GM21825 (cell line): ENCODE measurements at regions not wholly inside any gene's neighbourhood (a gene's known extent, or its start where the extent isn't known, plus 50 kb on each side); places are given as distances from the start of the nearest gene placed in this dataset.

ENCODE experiments used
- ATAC-seq: cut with Tn5 transposase; IDR thresholded peaks from one replicate; pipeline ENCODE4 v1.9.1; 2021; ENCODE audit warnings: mild to moderate bottlenecking, moderate library complexity; ENCODE audit not compliant: unreplicated experiment

- ATAC-seq = no peak
These were observed 1098.0 kb upstream of the ZEB2 start for GRCh38 chr2:145617906-145618305.

GRCh38 chr2:145617420-145617819 is 1097.5 kb upstream of the ZEB2 start:
- ATAC-seq = no peak

GRCh38 chr2:145615626-145616025 is 1095.7 kb upstream of the ZEB2 start:
- no peak for ATAC-seq

GRCh38 chr2:145609951-145610350 is 1090.0 kb upstream of the ZEB2 start:
- ATAC-seq = no peak

GRCh38 chr2:145601361-145601925 is 1081.5 kb upstream of the ZEB2 start:
- no peak for ATAC-seq

- no peak for ATAC-seq
These were observed 1080.9 kb upstream of the ZEB2 start for GRCh38 chr2:145600811-145601210.

GRCh38 chr2:145599756-145600155 is 1079.8 kb upstream of the ZEB2 start:
- ATAC-seq = no peak

GRCh38 chr2:145598434-145598833 is 1078.5 kb upstream of the ZEB2 start:
- no peak for ATAC-seq

- ATAC-seq = no peak
These were observed 1077.9 kb upstream of the ZEB2 start for GRCh38 chr2:145597809-145598208.

GRCh38 chr2:145597006-145597405 is 1077.1 kb upstream of the ZEB2 start:
- ATAC-seq = no peak

GRCh38 chr2:145596416-145596815 is 1076.5 kb upstream of the ZEB2 start:
- no peak for ATAC-seq

- no peak for ATAC-seq
These were observed 1075.4 kb upstream of the ZEB2 start for GRCh38 chr2:145595296-145595695.

- no peak for ATAC-seq
These were observed 1074.2 kb upstream of the ZEB2 start for GRCh38 chr2:145593991-145594614.

GRCh38 chr2:145593280-145593679 is 1073.4 kb upstream of the ZEB2 start:
- ATAC-seq = no peak

- ATAC-seq = no peak
These were observed 1072.4 kb upstream of the ZEB2 start for GRCh38 chr2:145592361-145592760.

- ATAC-seq = no peak
These were observed 1071.3 kb upstream of the ZEB2 start for GRCh38 chr2:145591109-145591809.

GRCh38 chr2:145587922-145588321 is 1068.0 kb upstream of the ZEB2 start:
- no peak for ATAC-seq

- no peak for ATAC-seq
These were observed 1064.4 kb upstream of the ZEB2 start for GRCh38 chr2:145584353-145584752.

- ATAC-seq = no peak
These were observed 1053.7 kb upstream of the ZEB2 start for GRCh38 chr2:145573608-145574007.

- ATAC-seq = no peak
These were observed 1052.3 kb upstream of the ZEB2 start for GRCh38 chr2:145572238-145572637.

- no peak for ATAC-seq
These were observed 1049.2 kb upstream of the ZEB2 start for GRCh38 chr2:145569108-145569507.
